ENCODE measurements at regions not wholly inside any gene's neighbourhood (a gene's known extent, or its start where the extent isn't known, plus 50 kb on each side); places are given as distances from the start of the nearest gene placed in this dataset.

DNA sequence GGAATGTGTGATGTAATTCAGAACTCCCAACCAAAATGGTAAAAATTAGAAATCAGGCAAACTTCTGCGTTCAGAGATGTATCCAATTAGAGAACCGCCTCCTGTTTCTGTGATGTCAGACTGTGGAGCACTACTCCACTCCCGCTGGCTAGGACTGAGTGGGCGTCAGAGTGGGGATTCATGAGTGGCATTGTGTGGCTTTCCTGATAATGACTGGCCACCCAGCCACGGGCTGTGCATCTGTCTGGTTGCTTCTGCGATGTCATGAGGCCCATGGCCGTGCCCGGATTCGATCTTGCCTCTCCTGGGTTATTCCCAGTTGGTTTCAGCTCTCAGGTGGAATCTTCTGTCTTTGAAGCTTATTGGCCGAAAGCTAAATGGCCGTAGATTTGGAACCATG lies 87.1 kb upstream of the KCNA1 start:
- TF ChIP-seq EZH2 (IDR thresholded peaks at IDR 0.05): no peak
- TF ChIP-seq, protein P1, sequence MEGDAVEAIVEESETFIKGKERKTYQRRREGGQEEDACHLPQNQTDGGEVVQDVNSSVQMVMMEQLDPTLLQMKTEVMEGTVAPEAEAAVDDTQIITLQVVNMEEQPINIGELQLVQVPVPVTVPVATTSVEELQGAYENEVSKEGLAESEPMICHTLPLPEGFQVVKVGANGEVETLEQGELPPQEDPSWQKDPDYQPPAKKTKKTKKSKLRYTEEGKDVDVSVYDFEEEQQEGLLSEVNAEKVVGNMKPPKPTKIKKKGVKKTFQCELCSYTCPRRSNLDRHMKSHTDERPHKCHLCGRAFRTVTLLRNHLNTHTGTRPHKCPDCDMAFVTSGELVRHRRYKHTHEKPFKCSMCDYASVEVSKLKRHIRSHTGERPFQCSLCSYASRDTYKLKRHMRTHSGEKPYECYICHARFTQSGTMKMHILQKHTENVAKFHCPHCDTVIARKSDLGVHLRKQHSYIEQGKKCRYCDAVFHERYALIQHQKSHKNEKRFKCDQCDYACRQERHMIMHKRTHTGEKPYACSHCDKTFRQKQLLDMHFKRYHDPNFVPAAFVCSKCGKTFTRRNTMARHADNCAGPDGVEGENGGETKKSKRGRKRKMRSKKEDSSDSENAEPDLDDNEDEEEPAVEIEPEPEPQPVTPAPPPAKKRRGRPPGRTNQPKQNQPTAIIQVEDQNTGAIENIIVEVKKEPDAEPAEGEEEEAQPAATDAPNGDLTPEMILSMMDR (IDR thresholded peaks at IDR 0.05): no peak
- no peak for TF ChIP-seq EZH2phosphoT487 (IDR thresholded peaks at IDR 0.05)
